Lower lobe of right lung (tissue), 2 donors: ENCODE measurements at regions not wholly inside any gene's neighbourhood (a gene's known extent, or its start where the extent isn't known, plus 50 kb on each side); places are given as distances from the start of the nearest gene placed in this dataset.
"Not testable (repeated sequence)": the region's sequence is repeated elsewhere in the genome, so short reads cannot be mapped to it uniquely, and the experiment has no call there.

Experiments
- ATAC-seq, 2 donors: fragments of 200-7000 bp; cut with Tn5 transposase; one replicate each; pipeline ENCODE4 v1.9.1; 2020 to 2022; ENCODE audit warnings: mild to moderate bottlenecking in 2 of 2, moderate library complexity in 2 of 2
- DNase-seq: peaks from one replicate; pipeline ENCODE4 v3.0.0-alpha.2; 2020
- H3K27ac ChIP-seq: fragments of 200-600 bp; one replicate; pipeline ENCODE4 v1.8.0; 2022
- H3K27me3 ChIP-seq: fragments of 200-600 bp; one replicate; pipeline ENCODE4 v1.8.0; 2022; ENCODE audit warnings: low read depth
- H3K36me3 ChIP-seq: fragments of 200-600 bp; one replicate; pipeline ENCODE4 v1.8.0; 2022; ENCODE audit warnings: mild to moderate bottlenecking
- H3K4me1 ChIP-seq: fragments of 200-600 bp; one replicate; pipeline ENCODE4 v1.8.0; 2022
- H3K4me3 ChIP-seq: fragments of 200-600 bp; one replicate; pipeline ENCODE4 v1.8.0; 2022; ENCODE audit warnings: mild to moderate bottlenecking
- H3K9me3 ChIP-seq: fragments of 200-600 bp; one replicate; pipeline ENCODE4 v1.8.0; 2022
- intact Hi-C: fragments of 100-400 bp; cut with DNase I; formaldehyde crosslinking; loops from one replicate; pipeline ENCODE4 v1.11.0; 2022
- TF ChIP-seq, protein P1 (sequence below): fragments of 200-600 bp; IDR thresholded peaks from one replicate; pipeline ENCODE4 v1.8.0; 2022; ENCODE audit warnings: antibody characterized with exemption, mild to moderate bottlenecking
- donor health status: DM: no; HTN: yes; CAD: no; lungs with severe emphysema.

DNA sequence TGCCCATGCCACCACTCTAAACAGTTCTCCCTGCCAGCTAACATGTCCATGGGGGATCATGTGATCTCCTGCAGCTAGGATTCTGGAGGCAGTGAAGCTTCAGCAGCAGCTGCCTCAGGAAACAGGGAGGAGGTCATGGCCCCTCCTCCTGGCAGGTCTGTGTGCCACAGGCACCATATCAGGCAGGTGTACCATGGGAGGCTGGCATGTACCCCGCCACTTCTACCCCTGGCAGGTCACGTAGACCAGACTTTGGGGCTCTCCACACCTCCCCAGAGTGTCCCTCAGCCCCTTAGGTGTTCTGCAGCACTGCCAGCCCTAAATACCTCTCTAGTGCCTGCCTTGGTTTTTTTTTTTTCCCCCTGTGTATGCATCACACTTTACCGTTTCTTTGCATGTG is 110.5 kb upstream of the FAM47C start:
- Histone ChIP-seq H3K4me1 (no peaks in the 10 kb centered on the region), H3K36me3 (no peaks in the 10 kb centered on the region), H3K4me3 (no peak overlapping the region), H3K27ac (no peak overlapping the region), H3K27me3 (no peaks in the 10 kb centered on the region), H3K9me3 (no peaks in the 10 kb centered on the region)
- DNase-seq: no peak
- no peak for ATAC-seq
- TF ChIP-seq, protein P1, sequence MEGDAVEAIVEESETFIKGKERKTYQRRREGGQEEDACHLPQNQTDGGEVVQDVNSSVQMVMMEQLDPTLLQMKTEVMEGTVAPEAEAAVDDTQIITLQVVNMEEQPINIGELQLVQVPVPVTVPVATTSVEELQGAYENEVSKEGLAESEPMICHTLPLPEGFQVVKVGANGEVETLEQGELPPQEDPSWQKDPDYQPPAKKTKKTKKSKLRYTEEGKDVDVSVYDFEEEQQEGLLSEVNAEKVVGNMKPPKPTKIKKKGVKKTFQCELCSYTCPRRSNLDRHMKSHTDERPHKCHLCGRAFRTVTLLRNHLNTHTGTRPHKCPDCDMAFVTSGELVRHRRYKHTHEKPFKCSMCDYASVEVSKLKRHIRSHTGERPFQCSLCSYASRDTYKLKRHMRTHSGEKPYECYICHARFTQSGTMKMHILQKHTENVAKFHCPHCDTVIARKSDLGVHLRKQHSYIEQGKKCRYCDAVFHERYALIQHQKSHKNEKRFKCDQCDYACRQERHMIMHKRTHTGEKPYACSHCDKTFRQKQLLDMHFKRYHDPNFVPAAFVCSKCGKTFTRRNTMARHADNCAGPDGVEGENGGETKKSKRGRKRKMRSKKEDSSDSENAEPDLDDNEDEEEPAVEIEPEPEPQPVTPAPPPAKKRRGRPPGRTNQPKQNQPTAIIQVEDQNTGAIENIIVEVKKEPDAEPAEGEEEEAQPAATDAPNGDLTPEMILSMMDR: no peak
- intact Hi-C loops: no loop called here

- H3K36me3 ChIP-seq: no peaks in the 10 kb centered on the region
- H3K9me3 ChIP-seq: no peaks in the 10 kb centered on the region
- H3K27me3 ChIP-seq: no peaks in the 10 kb centered on the region
- TF ChIP-seq, protein P1: no peak
- intact Hi-C loops: no loop called here
- ATAC-seq (peak in 1 of 2 donors; percentile 62), DNase-seq (no peak)
- no peaks in the 10 kb centered on the region for H3K4me1 ChIP-seq
- H3K27ac ChIP-seq: no peak overlapping the region
- H3K4me3 ChIP-seq: no peak overlapping the region
These were observed 109.9 kb upstream of the FAM47C start for GRCh38 chrX:36898301-36898700.

GRCh38 chrX:36904561-36904960 is 103.6 kb upstream of the FAM47C start:
- intact Hi-C loops, ATAC-seq, DNase-seq: not testable (repeated sequence)

DNA sequence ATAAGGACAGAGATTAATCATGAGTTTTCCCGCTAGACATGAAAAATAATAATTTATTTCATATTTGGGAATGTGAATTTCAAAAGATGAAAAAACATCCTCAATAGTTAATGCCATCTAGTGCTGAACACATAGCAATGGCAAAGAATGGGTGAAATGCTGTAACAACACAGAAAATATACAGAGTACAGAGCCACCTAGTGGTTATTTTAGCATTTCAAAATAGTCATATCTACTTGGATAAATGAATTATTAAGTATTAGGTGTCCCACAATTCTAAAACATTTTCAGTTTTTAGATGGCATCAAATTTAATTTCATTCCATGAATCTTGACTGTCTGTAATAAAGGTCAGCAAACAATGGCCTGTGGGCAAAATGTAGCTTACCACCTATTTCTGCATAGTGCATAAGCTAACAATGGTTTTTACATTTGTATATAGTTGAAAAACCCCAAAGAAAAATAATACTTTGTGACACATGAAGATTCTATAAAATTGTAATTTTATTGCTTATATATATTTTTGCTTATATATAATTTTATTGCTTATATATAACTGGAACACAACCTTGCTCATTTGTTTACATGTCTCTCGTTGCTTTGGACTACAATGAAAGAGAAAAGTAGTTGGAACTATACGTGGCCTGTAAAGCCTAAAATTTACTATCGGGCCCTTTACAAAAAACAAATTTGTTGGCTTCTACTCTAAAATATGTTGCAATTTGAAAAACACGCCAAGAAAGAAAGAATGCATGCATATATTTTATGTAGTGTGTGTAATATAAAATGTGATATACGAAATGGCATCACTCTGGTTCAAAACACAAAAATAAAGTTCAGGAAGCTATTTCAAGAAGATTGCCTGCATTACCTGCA is 99.1 kb upstream of the FAM47C start:
- TF ChIP-seq, protein P1: peak; percentile 38
- Histone ChIP-seq H3K4me1 (no peaks in the 10 kb centered on the region), H3K27me3 (no peaks in the 10 kb centered on the region), H3K4me3 (no peak overlapping the region), H3K9me3 (no peaks in the 10 kb centered on the region), H3K36me3 (no peaks in the 10 kb centered on the region), H3K27ac (no peak overlapping the region)
- DNase-seq (no peak), ATAC-seq (no peak)
- intact Hi-C loops: no loop called here

More at GRCh38 chrX:36904561-36904960, 103.6 kb upstream of the FAM47C start:
- not testable (repeated sequence) for H3K36me3 ChIP-seq, H3K27ac ChIP-seq, H3K4me1 ChIP-seq, H3K9me3 ChIP-seq, H3K4me3 ChIP-seq, H3K27me3 ChIP-seq

GRCh38 chrX:36909676-36910030 is 98.5 kb upstream of the FAM47C start:
- ATAC-seq (no peak), DNase-seq (no peak)
- Histone ChIP-seq H3K27me3 (no peaks in the 10 kb centered on the region), H3K9me3 (no peaks in the 10 kb centered on the region), H3K36me3 (no peaks in the 10 kb centered on the region), H3K4me1 (no peaks in the 10 kb centered on the region), H3K4me3 (no peak overlapping the region), H3K27ac (no peak overlapping the region)
- intact Hi-C loops: no loop called here
- TF ChIP-seq, protein P1: no peak

DNA sequence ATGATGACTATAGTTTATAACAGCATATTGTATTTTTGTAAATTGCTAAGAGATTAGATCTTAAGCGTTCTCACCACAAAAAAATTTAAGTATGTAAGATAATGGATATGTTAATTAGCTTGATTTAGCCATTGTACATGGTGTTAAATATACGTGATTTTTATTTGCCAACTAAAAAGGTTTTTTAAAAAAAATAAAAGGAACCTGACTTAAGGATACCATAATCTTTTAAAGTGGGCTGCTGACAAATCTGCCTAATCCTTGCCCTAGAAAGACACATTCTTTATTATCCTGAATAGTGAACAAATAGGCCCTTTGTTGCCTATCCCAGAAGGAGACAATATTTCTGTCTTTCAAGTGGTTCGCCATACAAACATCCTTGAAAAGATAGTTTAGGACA is 94.6 kb upstream of the FAM47C start:
- no peak overlapping the region for H3K4me3 ChIP-seq
- no peaks in the 10 kb centered on the region for H3K9me3 ChIP-seq
- no peak overlapping the region for H3K27ac ChIP-seq
- TF ChIP-seq, protein P1: no peak
- no peak for DNase-seq
- intact Hi-C loops: no loop called here
- no peaks in the 10 kb centered on the region for H3K27me3 ChIP-seq
- H3K36me3 ChIP-seq: no peaks in the 10 kb centered on the region
- ATAC-seq: no peak
- no peaks in the 10 kb centered on the region for H3K4me1 ChIP-seq
